Activated CD8-positive, alpha-beta T cell treated with anti-CD3 and anti-CD28 coated beads for 36 hours (primary cell): ENCODE measurements at regions not wholly inside any gene's neighbourhood (a gene's known extent, or its start where the extent isn't known, plus 50 kb on each side); places are given as distances from the start of the nearest gene placed in this dataset.

Source experiments
- ATAC-seq: fragments of 200-7000 bp; cut with Tn5 transposase; one replicate; pipeline ENCODE4 v1.10.0; 2021; ENCODE audit warnings: mild to moderate bottlenecking, moderate library complexity
- CTCF ChIA-PET: fragments of 350-600 bp; sonication (Branson Sonifier 250); formaldehyde crosslinking; loops from one replicate; lab custom pipeline; 2021; ENCODE audit warnings: antibody characterized with exemption; lab: Charles Lee
- POLR2A ChIA-PET: fragments of 350-600 bp; sonication (Branson Sonifier 250); formaldehyde crosslinking; loops from one replicate; lab custom pipeline; 2021; ENCODE audit warnings: antibody characterized with exemption; lab: Charles Lee
- DNase-seq: peaks from one replicate; pipeline ENCODE4 v3.0.0-alpha.2; 2020
- H3K27ac Mint-ChIP-seq: one replicate; pipeline ENCODE4 v1.8.0; 2021; ENCODE audit warnings: mild to moderate bottlenecking, mixed read lengths
- H3K27me3 Mint-ChIP-seq: one replicate; pipeline ENCODE4 v1.8.0; 2021; ENCODE audit warnings: mixed read lengths
- H3K36me3 Mint-ChIP-seq: one replicate; pipeline ENCODE4 v1.8.0; 2021; ENCODE audit warnings: low read depth, mixed read lengths
- H3K4me1 Mint-ChIP-seq: one replicate; pipeline ENCODE4 v1.8.0; 2021; ENCODE audit warnings: low read depth, mixed read lengths
- H3K4me3 Mint-ChIP-seq: one replicate; pipeline ENCODE4 v1.8.0; 2021; ENCODE audit warnings: mild to moderate bottlenecking, moderate library complexity, mixed read lengths
- H3K9me3 Mint-ChIP-seq: one replicate; pipeline ENCODE4 v1.8.0; 2021; ENCODE audit warnings: mixed read lengths
- intact Hi-C: fragments of 100-400 bp; cut with micrococcal nuclease; formaldehyde crosslinking; loops from one replicate; pipeline ENCODE4 v1.10.0; 2022
- TF ChIP-seq, protein P1 (sequence below): fragments of 200-600 bp; IDR thresholded peaks from one replicate; pipeline ENCODE4 v1.8.0; 2022; ENCODE audit warnings: antibody characterized with exemption, mild to moderate bottlenecking

DNA sequence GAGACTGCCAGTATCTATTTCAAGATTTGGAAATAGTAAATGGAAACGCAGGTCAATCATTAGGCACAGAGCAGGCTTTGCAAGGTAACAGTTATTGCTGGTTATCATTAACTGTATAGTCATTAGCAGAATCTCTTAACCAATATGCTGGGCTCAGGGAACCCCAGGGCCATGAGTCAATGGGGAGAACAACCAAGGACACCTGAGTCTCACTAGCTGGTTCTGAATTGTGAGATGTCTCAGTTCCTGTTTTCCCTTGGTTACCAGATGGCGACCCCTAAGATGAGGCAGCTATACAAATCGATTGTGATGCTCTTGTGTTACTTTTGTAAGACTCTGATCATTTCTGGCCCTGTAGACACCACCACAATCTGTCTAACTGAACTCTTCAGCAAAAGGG, 385.3 kb downstream of the HAPSTR1 start:
- Mint-ChIP-seq H3K36me3 (no peaks in the 10 kb centered on the region), H3K27ac (no peak overlapping the region), H3K27me3 (no peaks in the 10 kb centered on the region), H3K4me3 (no peak overlapping the region), H3K9me3 (no peaks in the 10 kb centered on the region), H3K4me1 (no peaks in the 10 kb centered on the region)
- no peak for DNase-seq
- TF ChIP-seq, protein P1, sequence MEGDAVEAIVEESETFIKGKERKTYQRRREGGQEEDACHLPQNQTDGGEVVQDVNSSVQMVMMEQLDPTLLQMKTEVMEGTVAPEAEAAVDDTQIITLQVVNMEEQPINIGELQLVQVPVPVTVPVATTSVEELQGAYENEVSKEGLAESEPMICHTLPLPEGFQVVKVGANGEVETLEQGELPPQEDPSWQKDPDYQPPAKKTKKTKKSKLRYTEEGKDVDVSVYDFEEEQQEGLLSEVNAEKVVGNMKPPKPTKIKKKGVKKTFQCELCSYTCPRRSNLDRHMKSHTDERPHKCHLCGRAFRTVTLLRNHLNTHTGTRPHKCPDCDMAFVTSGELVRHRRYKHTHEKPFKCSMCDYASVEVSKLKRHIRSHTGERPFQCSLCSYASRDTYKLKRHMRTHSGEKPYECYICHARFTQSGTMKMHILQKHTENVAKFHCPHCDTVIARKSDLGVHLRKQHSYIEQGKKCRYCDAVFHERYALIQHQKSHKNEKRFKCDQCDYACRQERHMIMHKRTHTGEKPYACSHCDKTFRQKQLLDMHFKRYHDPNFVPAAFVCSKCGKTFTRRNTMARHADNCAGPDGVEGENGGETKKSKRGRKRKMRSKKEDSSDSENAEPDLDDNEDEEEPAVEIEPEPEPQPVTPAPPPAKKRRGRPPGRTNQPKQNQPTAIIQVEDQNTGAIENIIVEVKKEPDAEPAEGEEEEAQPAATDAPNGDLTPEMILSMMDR: no peak
- ATAC-seq: no peak
- ChIA-PET CTCF (no interaction called here), POLR2A (no interaction called here)
- intact Hi-C loops: no loop called here

DNA sequence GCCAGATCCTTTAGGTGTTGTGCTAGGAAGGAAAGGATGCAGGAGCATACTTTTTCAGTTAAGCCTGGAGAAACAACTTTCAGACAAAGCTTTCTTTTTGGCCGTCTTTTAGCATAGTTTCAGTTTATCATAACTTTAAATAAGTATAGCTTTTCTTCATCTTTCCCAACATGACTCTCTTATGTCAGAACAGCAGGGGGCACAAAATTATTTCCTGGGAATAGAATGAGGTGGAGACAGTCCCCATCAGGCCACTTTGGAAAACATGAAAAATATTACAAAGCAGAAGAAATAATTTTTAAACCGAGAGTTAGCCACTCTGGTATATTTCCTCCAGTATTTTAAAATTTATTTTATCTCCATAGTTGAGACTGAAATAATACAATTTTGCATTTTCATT, 387.6 kb downstream of the HAPSTR1 start:
- TF ChIP-seq, protein P1: no peak
- Mint-ChIP-seq H3K4me1 (no peaks in the 10 kb centered on the region), H3K27ac (no peak overlapping the region), H3K36me3 (no peaks in the 10 kb centered on the region), H3K9me3 (no peaks in the 10 kb centered on the region), H3K27me3 (no peaks in the 10 kb centered on the region), H3K4me3 (no peak overlapping the region)
- intact Hi-C loops: no loop called here
- ChIA-PET CTCF (no interaction called here), POLR2A (no interaction called here)
- ATAC-seq (no peak), DNase-seq (no peak)

DNA sequence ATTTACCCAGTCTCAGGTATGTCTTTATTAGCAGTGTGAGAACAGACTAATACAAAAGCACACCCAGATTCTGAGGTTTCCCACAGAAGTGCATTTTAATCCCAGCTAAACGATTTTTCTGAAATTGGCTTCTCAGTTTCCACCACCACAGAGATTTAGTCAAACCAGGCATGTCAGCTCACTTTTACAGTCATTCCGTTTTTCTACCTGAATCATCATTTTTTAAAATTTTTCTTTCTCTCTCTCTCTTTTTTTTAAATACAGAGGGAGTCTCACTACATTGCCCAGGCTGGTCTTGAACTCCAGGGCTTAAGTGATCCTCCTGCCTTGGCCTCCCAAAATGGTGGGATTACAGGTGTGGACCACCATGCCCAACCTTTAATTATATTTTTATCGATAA, 389.1 kb downstream of the HAPSTR1 start:
- TF ChIP-seq, protein P1: no peak
- no peak for ATAC-seq

DNA sequence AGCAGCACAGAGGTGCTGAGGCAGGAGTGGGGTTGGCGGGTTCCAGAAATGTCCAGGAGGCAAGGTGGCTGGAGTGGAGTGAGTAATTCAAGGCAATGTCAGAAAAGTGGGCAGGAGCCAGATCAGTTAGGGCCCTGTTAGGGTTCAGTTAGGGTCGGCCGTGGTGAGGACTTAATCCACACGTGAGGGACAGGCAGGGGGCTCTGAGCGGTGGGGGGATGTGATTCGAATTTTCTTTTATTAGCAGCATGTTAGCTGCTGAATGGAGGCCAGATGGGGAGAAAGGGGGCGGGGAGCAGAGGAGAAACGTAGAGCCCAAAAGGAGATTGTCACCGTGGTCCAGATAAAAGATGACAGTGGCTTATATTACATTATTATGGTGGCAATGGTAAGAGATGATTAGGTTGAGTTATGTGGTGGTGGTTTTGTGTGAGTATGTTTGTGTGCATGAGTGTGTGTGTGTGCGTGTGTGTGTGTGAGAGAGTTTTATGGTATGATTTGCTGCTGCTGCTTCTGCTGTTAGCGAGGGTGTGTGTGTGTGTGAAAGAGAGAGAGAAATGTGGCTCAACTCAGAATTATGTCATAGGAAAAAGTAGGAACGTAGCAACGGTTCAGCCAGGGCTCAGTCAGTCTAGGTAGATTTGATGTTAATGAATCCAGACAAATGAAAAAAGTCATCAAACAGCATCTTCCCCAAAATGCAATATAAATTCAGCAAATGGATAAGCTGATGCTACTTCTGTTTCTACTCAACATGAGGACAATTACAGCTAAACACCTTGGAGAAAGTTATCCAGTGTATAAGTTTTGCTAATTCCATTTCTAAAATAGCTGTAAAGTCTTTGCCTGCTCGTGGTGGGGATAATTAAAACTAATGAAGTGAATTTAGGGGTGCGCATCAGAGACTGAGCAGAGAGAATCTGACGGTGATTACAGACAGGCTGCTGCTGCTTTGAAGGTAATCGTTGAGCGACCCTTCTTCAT, 390.6 kb downstream of the HAPSTR1 start:
- H3K36me3 Mint-ChIP-seq: no peaks in the 10 kb centered on the region
- ChIA-PET CTCF (no interaction called here), POLR2A (no interaction called here)
- H3K9me3 Mint-ChIP-seq: no peaks in the 10 kb centered on the region
- TF ChIP-seq, protein P1: no peak
- intact Hi-C loops: no loop called here
- H3K27me3 Mint-ChIP-seq: no peaks in the 10 kb centered on the region
- ATAC-seq (no peak), DNase-seq (no peak)
- no peak overlapping the region for H3K4me3 Mint-ChIP-seq
- no peaks in the 10 kb centered on the region for H3K4me1 Mint-ChIP-seq
- no peak overlapping the region for H3K27ac Mint-ChIP-seq

More for the DNA sequence above, 389.1 kb downstream of the HAPSTR1 start:
- no peak for DNase-seq
- Mint-ChIP-seq H3K27me3 (no peaks in the 10 kb centered on the region), H3K9me3 (no peaks in the 10 kb centered on the region), H3K27ac (no peak overlapping the region), H3K36me3 (no peaks in the 10 kb centered on the region), H3K4me3 (no peak overlapping the region), H3K4me1 (no peaks in the 10 kb centered on the region)
- intact Hi-C loops: no loop called here
- ChIA-PET CTCF (no interaction called here), POLR2A (no interaction called here)

DNA sequence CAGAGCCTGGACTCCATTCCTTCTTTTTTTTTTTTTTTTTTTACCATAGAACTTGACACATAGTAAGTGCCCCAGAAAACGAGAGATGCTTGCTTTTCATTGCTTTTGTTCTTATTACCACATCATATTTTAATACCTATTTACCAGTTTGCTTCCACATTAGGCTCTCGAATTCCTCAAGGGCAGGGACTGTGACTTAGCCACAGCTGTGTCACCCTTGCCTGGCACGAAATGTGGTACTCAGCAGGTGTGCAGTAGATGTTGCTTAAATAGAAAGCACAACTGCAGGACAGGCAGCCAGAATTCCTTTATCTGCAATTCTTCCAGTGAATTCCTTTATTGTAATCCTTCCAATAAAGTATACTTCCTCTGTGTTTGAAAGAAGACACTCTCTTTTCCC, 393.0 kb downstream of the HAPSTR1 start:
- intact Hi-C loops: no loop called here
- CTCF ChIA-PET: no interaction called here
- Mint-ChIP-seq H3K4me3 (no peak overlapping the region), H3K9me3 (no peaks in the 10 kb centered on the region), H3K36me3 (no peaks in the 10 kb centered on the region), H3K27ac (no peak overlapping the region), H3K4me1 (no peaks in the 10 kb centered on the region), H3K27me3 (no peaks in the 10 kb centered on the region)
- DNase-seq (no peak), ATAC-seq (no peak)
- POLR2A ChIA-PET: no interaction called here
- TF ChIP-seq, protein P1: no peak
